Activated T-cell treated with anti-CD3 and anti-CD28 coated beads for 48 hours (primary cell): ENCODE measurements at regions not wholly inside any gene's neighbourhood (a gene's known extent, or its start where the extent isn't known, plus 50 kb on each side); places are given as distances from the start of the nearest gene placed in this dataset.
"Not testable (repeated sequence)": the region's sequence is repeated elsewhere in the genome, so short reads cannot be mapped to it uniquely, and the experiment has no call there.

Source experiments
- DNase-seq: peaks from one replicate; pipeline ENCODE4 v3.0.0-alpha.2; 2020; ENCODE audit warnings: low read depth

- no peak for DNase-seq
These were observed 615.0 kb downstream of the C6orf118 start for GRCh38 chr6:164694386-164694785.

GRCh38 chr6:164693944-164694343 is 615.5 kb downstream of the C6orf118 start:
- DNase-seq, result no peak

DNA sequence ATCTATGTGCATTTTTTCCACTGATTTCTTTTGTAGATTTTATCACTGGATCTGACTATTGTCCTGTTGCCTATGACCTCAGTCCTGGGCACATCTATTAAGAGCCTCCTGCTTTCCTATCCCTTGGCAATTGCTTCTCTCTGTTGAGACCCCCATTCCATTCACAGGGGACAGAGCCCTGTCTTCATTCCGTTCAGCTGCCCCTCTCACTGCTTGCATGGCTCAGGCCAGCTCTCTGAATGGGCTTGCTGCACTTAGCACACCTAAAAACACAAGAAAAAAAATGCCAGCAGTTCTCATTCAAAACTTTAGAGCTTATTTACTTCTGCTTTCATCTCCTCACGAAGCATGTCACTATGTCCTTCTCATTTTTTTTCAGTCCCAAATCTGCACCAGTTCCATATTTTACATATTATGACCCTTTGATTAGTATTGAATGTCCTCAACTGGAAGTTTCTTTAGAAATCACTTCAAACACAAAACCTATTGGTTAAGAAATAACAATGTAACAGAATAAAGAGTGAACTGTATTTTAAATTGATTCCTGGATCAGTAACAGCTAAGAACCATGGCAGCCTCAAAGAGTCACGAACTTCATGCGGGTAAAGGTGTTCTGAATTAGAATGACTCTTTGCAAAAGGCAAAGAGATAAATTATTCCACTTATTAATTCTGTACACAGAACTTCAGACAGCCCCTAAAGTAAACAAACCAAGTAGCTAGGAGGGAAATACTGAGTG is 616.5 kb downstream of the C6orf118 start:
- no peak for DNase-seq

DNA sequence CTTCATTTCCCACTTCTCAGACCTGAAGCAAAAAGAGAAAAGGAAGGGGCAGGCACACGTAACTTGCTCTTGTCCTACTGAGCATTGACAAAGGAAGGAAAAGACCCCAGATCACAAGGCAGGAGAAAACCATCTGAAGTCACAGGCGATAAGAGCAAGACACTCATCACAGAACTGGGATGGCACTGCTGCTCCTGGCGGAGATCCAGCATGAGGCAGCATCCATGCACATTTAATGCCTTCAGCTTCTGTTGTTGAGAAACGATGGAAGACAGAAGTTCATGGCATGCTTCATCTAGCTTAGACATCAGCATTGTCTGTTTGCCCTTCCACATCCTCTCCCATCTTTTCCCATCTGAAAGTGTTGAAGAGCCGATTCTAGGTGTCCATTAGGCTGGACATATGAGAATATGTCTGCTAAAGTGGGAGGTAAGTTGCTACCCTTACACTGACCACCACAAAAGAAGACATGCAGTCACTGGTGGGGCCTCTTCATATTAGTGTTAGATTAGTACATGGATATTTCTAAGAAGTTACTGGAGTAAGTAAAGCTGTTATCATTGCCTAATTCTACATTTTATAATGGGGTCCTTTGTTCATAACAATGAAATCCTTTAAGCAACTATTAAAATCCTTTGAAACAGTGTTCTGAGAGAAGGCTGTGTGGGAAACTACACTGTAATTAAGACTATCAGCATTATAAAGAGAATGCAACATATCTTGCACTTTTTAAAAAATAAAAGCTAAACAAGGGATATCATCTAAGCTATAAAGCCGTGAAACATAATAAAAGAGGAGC is 618.5 kb downstream of the C6orf118 start:
- DNase-seq, result no peak

DNA sequence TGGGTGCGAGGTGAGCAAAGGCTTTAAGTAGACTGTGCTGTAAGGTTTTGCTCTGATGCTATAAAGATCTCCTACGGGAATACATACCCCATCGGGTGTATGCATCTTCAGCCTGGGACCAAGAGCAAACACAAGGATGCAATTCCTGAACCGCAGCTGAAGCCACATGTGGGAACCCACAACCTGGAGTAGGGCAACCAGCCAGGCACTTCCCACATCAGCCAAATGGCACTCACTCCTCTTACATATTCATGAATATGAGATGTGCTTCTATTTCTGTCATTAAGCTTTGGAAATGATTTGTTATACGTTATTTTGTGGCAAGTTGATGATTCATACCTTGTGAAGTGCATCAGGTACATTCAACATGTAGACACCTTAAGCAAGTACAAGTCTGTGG is 619.2 kb downstream of the C6orf118 start:
- DNase-seq, result no peak

DNA sequence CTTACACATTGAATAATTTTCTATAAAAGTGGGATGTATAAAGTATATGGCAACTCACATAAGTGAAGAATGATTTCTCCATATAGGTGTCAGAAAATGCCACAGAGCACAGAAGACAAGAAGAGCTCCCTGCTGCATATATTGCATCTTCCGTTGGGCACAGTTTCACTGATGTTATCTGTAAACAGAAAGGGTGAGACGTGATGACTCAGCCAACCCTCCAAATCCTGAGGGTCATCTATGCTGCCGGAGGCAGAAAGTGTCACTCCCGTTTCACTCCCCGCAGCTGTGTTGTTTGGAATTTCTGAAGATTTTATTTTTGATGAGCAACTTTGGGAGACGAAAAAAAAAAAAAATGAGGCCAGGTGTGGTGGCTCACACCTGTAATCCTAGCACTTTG is 644.1 kb downstream of the C6orf118 start:
- no peak for DNase-seq

DNA sequence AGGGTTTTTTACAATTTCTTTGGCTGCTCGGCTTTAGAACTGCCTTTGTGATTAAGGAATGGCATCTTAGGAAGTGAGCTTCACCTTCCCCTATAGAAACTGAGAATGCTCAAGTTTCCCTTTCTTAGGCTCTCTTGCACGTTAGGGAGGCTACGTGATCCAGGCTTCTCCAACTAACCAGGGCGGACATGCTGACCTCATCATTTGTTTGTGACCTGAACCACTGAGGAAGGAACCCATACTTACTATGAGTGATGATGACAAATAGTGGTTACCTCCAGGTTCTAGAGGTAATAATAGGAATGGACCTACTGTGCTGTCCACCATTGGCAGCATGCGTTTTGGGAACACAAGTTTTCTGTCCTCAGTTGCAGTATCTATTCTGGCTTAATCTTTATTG is 645.8 kb downstream of the C6orf118 start:
- DNase-seq, result no peak

DNA sequence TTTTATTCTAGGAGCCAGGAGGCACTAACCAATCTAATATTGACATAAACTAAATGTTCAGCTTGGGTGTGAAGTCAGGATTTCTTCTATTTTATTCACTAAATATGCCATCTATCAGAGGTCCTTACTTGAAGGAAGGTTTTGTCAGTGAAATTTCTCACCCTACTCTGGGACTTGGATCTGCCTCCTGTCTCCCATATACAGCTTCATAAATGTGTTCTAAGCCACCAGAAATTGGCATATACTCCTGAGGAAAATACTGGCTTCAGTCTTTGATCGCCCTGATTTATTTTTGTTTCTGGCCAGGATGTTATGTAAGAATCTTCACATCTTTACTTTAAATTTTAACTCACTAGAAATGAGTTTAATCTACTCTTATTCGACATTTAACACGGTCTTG is 647.7 kb downstream of the C6orf118 start:
- DNase-seq, result no peak

- no peak for DNase-seq
These were observed 648.6 kb downstream of the C6orf118 start for GRCh38 chr6:164660781-164661180.

DNA sequence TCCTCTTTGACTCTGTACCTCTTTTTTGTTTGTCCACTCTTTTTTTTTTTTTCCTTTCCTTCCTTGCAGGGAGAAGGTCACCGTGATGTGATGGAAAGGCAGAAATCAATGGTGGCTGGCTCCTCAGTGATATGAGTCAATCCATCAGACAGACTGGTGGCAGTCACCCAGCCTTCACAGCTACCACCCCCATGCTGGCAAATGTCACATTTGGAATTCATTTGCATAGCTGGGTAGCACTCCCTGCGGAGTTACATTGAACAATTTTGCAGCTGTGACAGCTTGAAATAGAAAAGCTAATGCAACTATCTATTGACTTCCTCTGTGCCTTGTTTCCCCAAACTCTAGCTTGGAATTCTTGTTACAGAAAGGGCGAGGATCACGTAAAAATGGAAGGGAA is 668.4 kb downstream of the C6orf118 start:
- no peak for DNase-seq

DNA sequence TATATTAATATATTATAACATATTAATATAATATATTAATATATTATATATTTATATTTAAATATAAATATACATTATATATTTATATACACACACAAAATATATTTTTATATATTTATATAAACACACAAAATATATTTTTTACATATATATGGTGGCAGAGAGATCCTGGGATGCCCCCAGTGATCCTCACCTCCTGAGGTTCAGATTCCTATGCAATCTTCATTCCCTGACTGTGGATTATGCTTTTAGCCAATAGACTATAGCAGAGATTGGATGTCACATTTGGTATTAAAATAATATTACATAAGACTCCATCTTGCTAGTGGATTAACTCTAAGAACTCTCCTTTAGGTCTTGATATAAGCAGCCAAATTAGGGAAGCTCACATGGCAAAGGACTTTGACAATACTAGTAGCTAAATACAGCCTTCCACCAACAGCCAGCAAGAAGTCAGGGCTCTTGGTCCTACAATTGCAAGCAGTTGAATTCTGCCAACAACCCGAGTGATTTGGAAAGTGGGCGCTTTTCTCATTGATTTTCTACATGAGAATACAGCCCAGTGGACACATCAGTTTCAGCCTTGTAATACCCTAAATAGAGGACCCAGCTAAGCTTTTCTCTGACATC is 681.0 kb downstream of the C6orf118 start:
- no peak for DNase-seq

DNA sequence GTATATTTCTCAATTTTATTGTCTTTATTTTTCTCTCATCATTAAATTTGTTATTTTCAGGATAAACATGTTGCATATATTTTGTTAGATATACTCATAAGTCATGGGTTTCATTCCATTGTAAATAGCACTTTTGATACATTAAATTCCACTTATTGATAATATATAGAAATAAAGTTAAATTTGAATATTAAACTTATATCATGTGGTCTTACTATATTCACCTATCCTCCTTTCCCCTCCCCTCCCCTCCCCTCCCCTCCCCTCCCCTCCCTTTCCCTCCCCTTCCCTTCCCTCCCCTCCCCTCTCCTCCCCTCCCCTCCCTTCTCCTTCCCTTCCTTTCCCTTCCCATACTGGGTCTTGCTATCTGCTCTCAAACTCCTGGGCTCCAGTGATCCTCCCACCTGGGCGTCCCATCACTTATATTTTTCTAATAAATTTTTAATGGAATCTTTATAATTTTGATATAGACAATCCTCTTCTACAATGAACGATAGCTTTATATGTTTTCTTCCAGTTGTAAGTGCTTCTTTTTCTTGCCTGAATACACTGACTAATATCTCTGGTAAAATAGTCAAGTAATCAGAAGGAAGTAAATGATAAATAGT is 692.4 kb downstream of the C6orf118 start:
- DNase-seq, result no peak

GRCh38 chr6:164612751-164613150 is 696.7 kb downstream of the C6orf118 start:
- no peak for DNase-seq

- not testable (repeated sequence) for DNase-seq
These were observed 698.5 kb downstream of the C6orf118 start for GRCh38 chr6:164610859-164611258.

DNA sequence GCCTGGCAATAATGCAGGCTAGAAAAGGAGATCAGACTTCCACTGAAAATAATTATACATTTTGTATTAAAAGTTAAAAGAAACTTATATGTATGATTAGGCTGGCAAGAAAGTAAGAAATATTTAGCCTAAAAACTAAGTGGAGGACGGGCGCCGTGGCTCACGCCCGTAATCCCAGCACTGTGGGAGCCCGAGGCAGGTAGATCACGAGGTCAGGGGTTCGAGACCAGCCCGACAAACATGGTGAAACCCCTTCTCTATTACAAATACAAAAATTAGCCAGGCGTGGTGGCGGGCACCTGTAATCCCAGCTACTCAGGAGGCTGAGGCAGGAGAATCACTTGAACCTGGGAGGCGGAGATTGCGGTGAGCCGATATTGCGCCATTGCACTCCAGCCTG is 707.0 kb downstream of the C6orf118 start:
- not testable (repeated sequence) for DNase-seq

GRCh38 chr6:164581563-164581962 is 727.8 kb downstream of the C6orf118 start:
- DNase-seq, result no peak

GRCh38 chr6:164579035-164579434 is 730.4 kb downstream of the C6orf118 start:
- DNase-seq, result no peak

DNA sequence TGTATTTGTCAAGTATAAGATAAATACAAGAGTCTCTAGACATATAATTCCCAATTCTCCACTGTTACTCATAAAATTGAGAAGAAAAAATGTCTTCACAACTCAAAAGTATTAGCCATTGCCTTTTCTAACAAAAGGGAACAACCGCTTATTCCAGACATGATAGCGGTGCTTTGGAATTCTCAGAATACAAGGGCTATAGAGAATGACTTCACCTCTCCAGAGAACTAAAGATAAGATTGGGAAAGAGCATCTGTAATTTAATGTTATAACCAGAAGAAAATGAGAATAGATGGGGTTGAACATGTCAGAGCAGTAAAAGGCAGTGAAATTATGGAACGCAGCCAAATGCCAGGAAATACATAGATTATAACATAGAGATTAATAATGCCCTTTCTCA is 730.8 kb downstream of the C6orf118 start:
- no peak for DNase-seq

DNA sequence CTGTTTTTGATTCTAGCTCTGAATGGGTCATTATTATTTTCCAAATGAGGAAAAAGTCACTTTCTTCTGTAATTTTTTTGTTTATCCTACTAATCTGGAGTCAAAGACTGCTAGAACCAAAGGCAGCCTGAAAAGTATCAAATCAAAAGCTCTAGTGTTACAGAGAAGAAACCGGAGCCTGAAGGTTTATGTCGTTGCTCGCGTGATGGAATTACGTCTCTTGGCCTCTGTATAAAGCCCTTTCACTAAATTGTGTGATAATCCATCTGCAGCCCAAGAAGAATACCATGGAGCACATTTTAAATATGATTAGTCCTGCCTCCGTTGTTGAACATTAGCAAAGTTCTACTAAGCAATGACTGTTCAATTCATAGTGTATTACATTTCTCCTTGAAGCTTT is 738.6 kb downstream of the C6orf118 start:
- DNase-seq, result no peak

DNA sequence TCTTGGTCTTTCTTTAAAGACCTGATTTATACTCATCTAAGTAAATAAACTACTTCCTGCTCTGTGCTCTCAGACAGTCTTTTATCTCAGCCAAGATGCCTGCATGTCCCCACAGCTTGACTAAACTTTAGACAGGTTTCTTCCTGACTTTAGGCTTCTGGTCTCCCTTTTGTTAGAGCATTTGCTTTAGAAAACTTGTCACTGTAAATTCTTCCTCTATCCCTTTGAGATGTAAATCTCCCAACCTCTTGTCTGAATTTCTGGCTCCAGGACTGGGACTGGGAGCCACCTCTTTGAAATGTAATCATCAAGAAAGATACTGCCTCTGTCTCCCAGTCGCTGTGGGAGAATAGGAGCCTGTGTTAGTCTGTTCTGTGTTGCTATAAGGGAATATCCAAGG is 739.9 kb downstream of the C6orf118 start:
- no peak for DNase-seq

- no peak for DNase-seq
These were observed 745.5 kb downstream of the C6orf118 start for GRCh38 chr6:164563924-164564323.

DNA sequence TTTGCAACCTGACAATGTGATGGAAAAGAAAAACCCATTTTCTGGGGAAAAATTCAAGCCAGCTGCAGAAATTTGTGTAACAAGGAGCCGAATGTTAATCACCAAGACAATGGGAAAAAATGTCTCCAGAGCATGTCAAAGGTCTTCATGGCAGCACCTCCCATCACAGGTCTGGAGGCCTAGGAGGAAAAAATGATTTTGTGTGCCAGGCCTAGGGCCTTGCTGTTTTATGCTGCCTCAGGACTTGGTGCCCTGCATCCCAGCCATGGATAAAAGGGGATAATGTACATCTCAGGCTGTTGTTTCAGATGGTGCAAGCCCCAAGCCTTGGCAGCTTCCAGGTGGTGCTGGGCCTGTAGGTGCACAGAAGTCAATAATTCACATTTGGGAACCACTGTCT is 747.7 kb downstream of the C6orf118 start:
- DNase-seq, result no peak
